ENCODE measurements at regions not wholly inside any gene's neighbourhood (a gene's known extent, or its start where the extent isn't known, plus 50 kb on each side); places are given as distances from the start of the nearest gene placed in this dataset.

DNA sequence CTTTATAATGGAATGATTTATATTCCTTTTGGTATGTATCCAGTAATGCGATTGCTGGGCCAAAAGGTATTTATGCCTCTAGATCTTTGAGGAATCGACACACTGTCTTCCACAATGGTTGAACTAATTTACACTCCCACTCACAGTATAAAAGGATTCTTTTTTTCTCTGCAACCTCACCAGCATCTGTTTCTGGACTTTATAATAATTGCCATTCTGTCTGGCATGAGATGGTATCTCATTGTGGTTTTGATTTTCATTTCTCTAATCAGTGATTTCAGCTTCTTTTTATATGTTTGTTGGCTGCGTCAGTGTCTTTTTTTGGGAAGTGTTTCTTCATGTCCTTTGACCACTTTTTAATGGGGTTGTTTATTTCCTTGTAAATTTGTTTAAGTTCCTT is 679.3 kb downstream of the JRKL start:
- TF ChIP-seq EZH2 (IDR thresholded peaks at IDR 0.05; ENCODE audit: borderline replicate concordance, low read depth, low read length, poor library complexity, severe bottlenecking) = no peak
- TF ChIP-seq, protein P1, sequence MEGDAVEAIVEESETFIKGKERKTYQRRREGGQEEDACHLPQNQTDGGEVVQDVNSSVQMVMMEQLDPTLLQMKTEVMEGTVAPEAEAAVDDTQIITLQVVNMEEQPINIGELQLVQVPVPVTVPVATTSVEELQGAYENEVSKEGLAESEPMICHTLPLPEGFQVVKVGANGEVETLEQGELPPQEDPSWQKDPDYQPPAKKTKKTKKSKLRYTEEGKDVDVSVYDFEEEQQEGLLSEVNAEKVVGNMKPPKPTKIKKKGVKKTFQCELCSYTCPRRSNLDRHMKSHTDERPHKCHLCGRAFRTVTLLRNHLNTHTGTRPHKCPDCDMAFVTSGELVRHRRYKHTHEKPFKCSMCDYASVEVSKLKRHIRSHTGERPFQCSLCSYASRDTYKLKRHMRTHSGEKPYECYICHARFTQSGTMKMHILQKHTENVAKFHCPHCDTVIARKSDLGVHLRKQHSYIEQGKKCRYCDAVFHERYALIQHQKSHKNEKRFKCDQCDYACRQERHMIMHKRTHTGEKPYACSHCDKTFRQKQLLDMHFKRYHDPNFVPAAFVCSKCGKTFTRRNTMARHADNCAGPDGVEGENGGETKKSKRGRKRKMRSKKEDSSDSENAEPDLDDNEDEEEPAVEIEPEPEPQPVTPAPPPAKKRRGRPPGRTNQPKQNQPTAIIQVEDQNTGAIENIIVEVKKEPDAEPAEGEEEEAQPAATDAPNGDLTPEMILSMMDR (conservative IDR thresholded peaks at IDR 0.05; ENCODE audit: low read depth, low read length) = no peak

Data from A673 (cell line).